GM18951 (cell line): ENCODE measurements at regions not wholly inside any gene's neighbourhood (a gene's known extent, or its start where the extent isn't known, plus 50 kb on each side); places are given as distances from the start of the nearest gene placed in this dataset.

Experiments used
- POLR2A ChIP-seq: IDR thresholded peaks from 4 replicates; pipeline ENCODE4 v1.6.1; 2011; ENCODE audit warnings: mild to moderate bottlenecking; ENCODE audit not compliant: insufficient read length, insufficient read depth; ENCODE audit errors: extremely low read depth
- in situ Hi-C: fragments of 300-500 bp; cut with MboI; formaldehyde crosslinking; loops from one replicate; pipeline ENCODE4 v1.12.0; 2022; ENCODE audit warnings: low sequenced_read_pairs, mixed read lengths, inconsistent platforms; ENCODE audit not compliant: unreplicated experiment

DNA sequence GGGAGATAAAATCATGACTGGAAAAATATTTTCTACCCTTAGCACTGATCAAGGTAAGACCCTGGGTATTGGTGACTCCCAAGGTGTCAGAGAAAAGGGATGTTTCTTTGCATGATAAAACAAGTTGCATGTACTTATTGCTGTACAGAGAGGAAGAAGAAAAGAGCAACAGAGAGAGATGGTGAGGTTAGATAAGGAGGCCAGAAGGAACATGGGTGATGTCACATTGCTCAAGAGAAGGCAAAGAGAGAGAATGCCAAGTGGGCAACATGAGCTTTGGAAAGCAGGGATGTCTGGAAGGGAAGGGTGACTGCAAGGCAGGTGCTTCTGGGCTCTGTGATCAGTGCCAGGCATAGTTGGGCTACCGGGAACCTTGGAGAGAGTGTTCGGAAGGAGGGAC lies 65.1 kb upstream of the ADARB2 start:
- in situ Hi-C loops, result no loop called here
- no peak for TF ChIP-seq POLR2A

DNA sequence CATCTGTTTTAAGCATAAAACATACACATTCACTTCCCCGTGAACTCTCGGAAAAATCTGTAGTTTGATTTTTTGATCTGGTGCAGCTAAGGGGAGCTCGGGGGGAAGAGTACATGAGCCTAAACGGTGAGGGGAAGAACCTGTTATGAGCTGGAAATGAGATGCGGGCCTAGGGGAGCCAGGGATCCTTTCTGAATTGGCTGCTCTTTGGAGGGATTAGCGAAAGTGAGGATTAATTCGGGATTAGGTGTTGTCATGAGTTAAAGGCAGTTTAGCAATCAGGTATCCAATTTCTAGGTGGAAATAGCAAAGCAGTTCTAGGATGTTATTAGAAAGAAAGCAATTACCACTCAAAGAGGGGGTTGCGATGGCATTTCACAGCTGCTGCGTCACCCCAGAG lies 51.1 kb upstream of the ADARB2 start:
- in situ Hi-C loops, result no loop called here
- no peak for TF ChIP-seq POLR2A
